ENCODE measurements at regions not wholly inside any gene's neighbourhood (a gene's known extent, or its start where the extent isn't known, plus 50 kb on each side); places are given as distances from the start of the nearest gene placed in this dataset.

DNA sequence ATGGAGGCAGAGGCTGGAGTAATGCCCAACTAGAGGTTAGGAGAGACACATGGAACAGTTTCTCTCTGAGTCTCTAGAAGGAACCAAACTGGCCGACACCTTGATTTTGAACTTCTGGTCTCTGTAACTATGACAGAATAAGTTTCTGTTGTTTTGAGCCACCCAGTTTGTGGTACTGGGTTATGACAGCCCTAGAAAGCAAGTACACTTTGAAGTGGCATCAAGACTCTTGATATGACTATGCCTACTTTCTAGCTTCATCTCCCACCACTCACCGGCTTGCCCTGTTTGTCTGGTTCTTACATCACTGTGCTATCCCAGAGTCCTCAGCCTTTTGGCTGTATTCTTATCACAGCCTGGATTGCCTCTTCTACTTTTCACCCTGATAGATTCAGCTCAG, 230.3 kb upstream of the USP24 start:
- Histone ChIP-seq H3K36me3 (ENCODE audit: insufficient read depth, low read length) (no peaks in the 10 kb centered on the region), H3K27me3 (ENCODE audit: insufficient read depth, low read length) (no peaks in the 10 kb centered on the region), H3K79me2 (ENCODE audit: insufficient read depth, low read length) (no peaks in the 10 kb centered on the region), H2AFZ (ENCODE audit: low read length) (no peak overlapping the region), H3K9me3 (ENCODE audit: low read length) (no peaks in the 10 kb centered on the region), H3K9me2 (ENCODE audit: low read depth, low read length) (no peaks in the 10 kb centered on the region), H3K4me1 (ENCODE audit: insufficient read depth, low read length, severe bottlenecking) (no peaks in the 10 kb centered on the region), H3K9ac (ENCODE audit: low read length) (no peak overlapping the region), H3K4me3 (ENCODE audit: low read depth, low read length, poor library complexity, severe bottlenecking) (no peak overlapping the region), H3K27ac (ENCODE audit: low read depth, low read length, poor library complexity, severe bottlenecking) (no peak overlapping the region), H3K4me2 (ENCODE audit: low read length) (no peak overlapping the region), H4K20me1 (ENCODE audit: insufficient read depth, low read length) (no peaks in the 10 kb centered on the region), H3F3A (ENCODE audit: insufficient read depth, low read length) (no peaks in the 10 kb centered on the region)
- TF ChIP-seq, protein P1, sequence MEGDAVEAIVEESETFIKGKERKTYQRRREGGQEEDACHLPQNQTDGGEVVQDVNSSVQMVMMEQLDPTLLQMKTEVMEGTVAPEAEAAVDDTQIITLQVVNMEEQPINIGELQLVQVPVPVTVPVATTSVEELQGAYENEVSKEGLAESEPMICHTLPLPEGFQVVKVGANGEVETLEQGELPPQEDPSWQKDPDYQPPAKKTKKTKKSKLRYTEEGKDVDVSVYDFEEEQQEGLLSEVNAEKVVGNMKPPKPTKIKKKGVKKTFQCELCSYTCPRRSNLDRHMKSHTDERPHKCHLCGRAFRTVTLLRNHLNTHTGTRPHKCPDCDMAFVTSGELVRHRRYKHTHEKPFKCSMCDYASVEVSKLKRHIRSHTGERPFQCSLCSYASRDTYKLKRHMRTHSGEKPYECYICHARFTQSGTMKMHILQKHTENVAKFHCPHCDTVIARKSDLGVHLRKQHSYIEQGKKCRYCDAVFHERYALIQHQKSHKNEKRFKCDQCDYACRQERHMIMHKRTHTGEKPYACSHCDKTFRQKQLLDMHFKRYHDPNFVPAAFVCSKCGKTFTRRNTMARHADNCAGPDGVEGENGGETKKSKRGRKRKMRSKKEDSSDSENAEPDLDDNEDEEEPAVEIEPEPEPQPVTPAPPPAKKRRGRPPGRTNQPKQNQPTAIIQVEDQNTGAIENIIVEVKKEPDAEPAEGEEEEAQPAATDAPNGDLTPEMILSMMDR (IDR thresholded peaks at IDR 0.05; ENCODE audit: low read length): no peak
- TF ChIP-seq EZH2 (IDR thresholded peaks at IDR 0.05; ENCODE audit: borderline replicate concordance, low read length): no peak

DNA sequence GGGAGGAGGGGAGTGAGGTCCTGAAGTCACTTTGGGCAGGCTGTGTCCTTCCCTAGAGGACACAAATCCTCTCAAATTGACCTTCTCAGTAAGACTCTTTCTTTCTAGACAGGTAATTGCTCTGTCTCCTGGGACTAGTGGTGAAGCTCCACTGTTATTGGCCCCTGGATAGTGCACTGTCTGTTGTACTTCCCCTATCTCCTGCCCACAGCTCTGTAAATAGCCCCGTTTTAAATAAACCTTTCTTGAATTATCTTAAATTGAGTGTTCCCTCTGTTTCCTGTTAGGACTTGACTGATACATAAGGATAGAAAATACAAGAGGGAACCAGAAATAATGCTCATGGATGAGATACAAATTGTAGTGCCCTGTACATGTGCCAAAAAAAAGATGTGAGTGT, 229.5 kb upstream of the USP24 start:
- H3K9me3 ChIP-seq (ENCODE audit: low read length): no peaks in the 10 kb centered on the region
- H3K79me2 ChIP-seq (ENCODE audit: insufficient read depth, low read length): no peaks in the 10 kb centered on the region
- no peak overlapping the region for H3K9ac ChIP-seq (ENCODE audit: low read length)
- H3K36me3 ChIP-seq (ENCODE audit: insufficient read depth, low read length): no peaks in the 10 kb centered on the region
- H3K4me2 ChIP-seq (ENCODE audit: low read length): no peak overlapping the region
- no peak overlapping the region for H2AFZ ChIP-seq (ENCODE audit: low read length)
- H3K27me3 ChIP-seq (ENCODE audit: insufficient read depth, low read length): no peaks in the 10 kb centered on the region
- no peaks in the 10 kb centered on the region for H3F3A ChIP-seq (ENCODE audit: insufficient read depth, low read length)
- no peaks in the 10 kb centered on the region for H4K20me1 ChIP-seq (ENCODE audit: insufficient read depth, low read length)
- no peak for TF ChIP-seq EZH2 (IDR thresholded peaks at IDR 0.05; ENCODE audit: borderline replicate concordance, low read length)
- TF ChIP-seq, protein P1 (IDR thresholded peaks at IDR 0.05; ENCODE audit: low read length): no peak
- no peaks in the 10 kb centered on the region for H3K4me1 ChIP-seq (ENCODE audit: insufficient read depth, low read length, severe bottlenecking)
- no peak overlapping the region for H3K27ac ChIP-seq (ENCODE audit: low read depth, low read length, poor library complexity, severe bottlenecking)
- no peaks in the 10 kb centered on the region for H3K9me2 ChIP-seq (ENCODE audit: low read depth, low read length)
- no peak overlapping the region for H3K4me3 ChIP-seq (ENCODE audit: low read depth, low read length, poor library complexity, severe bottlenecking)

DNA sequence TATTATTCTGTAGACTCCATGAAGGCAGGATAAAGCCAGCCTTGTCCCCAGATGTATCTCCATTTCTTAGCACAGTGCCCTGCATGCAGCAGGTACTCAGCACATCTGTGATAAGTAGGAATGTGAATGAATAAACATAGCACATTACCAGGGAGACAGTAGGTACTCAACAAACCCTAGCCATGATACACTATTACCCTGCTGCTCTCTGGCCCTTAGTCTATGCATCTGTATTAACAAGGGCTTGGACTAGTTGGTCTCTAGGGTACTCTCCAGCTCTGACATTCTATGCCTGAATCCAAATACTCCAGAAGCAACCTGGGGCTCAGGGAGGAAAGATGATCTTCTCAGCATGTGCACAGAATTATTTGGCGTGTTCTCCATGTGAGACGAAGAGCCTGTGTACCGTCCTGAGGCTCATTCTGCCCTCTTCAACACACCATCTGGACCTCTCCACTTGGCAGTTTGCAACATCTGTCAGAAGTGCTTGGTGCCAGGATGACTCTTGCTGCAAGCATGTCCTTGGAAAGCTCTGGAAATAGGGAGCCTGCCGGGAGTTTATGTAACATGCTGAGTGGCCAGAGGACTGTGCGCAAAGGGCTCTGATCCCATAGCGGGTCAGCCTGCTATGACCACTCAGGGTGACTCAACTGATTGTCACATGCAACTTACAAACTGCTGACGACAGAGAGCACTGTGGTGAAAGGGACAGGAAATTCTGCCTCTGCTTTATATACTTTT, 228.2 kb upstream of the USP24 start:
- Histone ChIP-seq H3K27me3 (ENCODE audit: insufficient read depth, low read length) (no peaks in the 10 kb centered on the region), H3K4me2 (ENCODE audit: low read length) (no peak overlapping the region), H3F3A (ENCODE audit: insufficient read depth, low read length) (no peaks in the 10 kb centered on the region), H3K36me3 (ENCODE audit: insufficient read depth, low read length) (no peaks in the 10 kb centered on the region), H3K79me2 (ENCODE audit: insufficient read depth, low read length) (no peaks in the 10 kb centered on the region), H3K9me3 (ENCODE audit: low read length) (no peaks in the 10 kb centered on the region), H2AFZ (ENCODE audit: low read length) (no peak overlapping the region), H3K9ac (ENCODE audit: low read length) (no peak overlapping the region), H4K20me1 (ENCODE audit: insufficient read depth, low read length) (no peaks in the 10 kb centered on the region), H3K4me1 (ENCODE audit: insufficient read depth, low read length, severe bottlenecking) (no peaks in the 10 kb centered on the region), H3K4me3 (ENCODE audit: low read depth, low read length, poor library complexity, severe bottlenecking) (no peak overlapping the region), H3K27ac (ENCODE audit: low read depth, low read length, poor library complexity, severe bottlenecking) (no peak overlapping the region), H3K9me2 (ENCODE audit: low read depth, low read length) (no peaks in the 10 kb centered on the region)
- TF ChIP-seq EZH2 (IDR thresholded peaks at IDR 0.05; ENCODE audit: borderline replicate concordance, low read length): no peak
- TF ChIP-seq, protein P1 (IDR thresholded peaks at IDR 0.05; ENCODE audit: low read length): no peak
